Hematopoietic multipotent progenitor cell treated with erythropoietin and hydrocortisone succinate and interleukin-3 and kit ligand, for 17 days (in vitro differentiated cells): ENCODE measurements at regions not wholly inside any gene's neighbourhood (a gene's known extent, or its start where the extent isn't known, plus 50 kb on each side); places are given as distances from the start of the nearest gene placed in this dataset.

ENCODE experiments used
- DNase-seq: peaks from one replicate; pipeline ENCODE4 v3.0.0-alpha.2; 2015; ENCODE audit warnings: low spot score

DNA sequence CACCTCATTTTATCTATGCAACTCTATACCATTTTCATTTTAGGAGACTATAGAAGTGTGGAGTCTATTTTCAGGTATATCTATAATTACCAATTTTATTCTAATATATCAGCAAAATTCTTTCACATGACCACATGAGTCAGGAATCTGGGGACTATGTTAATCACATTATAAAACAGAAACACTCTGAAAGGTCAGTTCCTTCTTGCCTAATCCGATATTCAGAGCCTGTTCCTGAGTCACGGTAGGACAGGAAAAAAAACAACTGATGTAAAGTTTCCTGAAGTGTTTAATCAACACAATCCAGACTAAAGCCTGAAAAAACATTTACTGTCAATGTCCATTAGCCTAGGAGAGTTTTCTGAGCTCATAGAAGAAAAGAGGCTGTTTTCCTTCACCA, 1902.3 kb downstream of the NCAM2 start:
- no peak for DNase-seq

- no peak for DNase-seq
Observed at GRCh38 chr21:22903851-22904250, 1905.6 kb downstream of the NCAM2 start.

DNA sequence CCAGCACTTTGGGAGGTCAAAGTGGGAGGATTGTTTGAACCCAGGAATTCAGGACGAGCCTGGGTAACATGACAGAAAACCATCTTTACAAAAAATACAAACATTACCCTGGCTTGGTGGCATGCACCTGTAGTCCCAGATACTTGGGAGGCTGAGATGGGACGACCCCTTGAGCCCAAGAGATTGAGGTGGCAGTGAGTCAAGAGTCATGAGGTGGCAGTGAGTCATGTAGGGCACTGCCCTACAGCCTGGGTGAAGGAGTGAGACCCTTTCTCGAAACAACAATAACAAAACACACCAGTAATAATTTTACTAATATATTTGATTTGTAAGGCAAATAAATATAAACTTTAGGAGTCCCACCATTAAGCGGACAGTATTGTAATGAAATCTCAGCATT, 1906.2 kb downstream of the NCAM2 start:
- DNase-seq = no peak

DNA sequence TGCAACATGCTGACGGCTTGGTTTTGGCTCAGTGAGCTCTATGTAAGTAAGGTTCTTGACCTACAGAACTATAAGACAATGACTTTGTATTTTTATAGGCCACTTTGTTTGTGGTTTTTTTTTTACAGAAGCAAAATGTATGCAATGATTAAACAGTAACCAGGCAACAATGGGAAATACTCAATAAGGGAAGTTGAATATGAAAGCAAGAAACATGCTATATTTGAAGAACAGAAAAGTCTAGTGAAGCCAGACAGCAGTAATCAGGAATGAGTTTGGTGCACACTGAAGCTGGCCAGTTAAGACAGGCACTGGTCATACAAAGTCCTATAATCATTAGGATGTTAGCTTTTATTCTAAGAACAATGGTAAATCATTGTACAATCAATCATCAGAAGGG, 1926.8 kb downstream of the NCAM2 start:
- DNase-seq = no peak

DNA sequence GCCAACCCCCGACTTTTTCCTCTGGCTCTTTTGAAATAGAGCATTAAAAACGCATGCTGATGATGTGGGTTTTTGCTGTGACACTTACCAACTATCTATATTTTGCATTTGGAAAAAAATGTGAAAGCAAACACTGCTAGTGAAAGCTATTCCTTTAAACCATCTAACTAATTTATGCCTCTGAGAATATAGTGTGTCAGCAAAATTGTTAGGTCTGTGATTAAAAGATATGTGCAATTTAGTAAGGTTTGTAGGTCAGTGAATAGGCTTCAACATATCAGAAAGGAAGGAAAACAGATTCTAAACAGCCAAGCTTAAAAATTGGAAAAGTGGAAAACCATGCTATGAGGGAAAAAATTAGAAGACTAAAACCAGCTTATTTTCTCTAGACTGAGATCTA, 1929.3 kb downstream of the NCAM2 start:
- DNase-seq = no peak

DNA sequence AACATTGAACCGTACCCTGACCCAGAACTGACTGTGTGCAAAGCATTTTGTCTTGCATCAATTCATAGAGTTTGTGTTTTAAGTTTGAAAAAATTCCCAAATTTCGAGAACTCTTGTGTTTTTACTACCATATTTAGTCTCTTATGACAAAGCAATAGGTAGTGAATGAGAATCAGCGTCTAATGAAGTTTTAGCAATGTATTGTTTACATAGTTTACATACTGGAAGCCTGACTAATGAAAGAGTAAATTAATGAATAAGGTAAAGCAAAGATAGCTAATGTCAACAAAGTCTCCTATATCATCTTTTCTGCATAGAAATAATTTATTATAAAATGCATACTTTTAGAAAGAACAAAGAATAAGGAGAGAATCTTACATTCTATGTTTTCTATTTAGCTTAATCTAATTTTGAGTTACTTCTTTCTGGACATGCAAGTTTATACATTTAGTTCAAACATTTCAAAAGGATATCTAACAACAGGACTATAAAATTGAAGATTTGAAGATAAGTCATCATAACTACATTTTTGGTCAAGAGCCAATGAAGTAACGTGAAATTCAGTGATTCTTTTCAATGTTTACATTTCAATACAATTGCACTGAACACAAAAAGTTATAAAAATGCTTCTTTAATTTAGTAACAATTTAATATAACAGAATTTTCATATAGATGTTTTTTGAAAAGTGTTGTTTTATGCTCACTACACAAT, 1943.7 kb downstream of the NCAM2 start:
- no peak for DNase-seq

DNA sequence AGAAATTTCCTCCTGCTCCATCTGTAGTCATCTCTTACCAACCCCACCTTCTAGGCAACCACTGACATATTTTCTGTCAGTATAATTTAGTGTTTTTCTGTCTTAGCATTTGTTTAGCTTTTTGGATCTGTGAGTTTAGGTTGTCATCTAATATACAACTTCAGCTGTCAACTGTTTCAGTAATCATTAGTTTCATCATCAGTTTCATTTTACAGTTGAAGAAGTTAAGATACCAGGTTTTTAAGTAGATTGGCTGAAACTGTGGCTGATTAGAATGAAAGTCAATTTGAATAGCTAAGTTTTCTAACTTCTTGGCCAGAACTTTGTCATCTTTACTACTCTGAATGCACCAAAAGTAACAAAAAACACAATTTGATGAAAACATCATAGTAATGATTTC, 1957.3 kb downstream of the NCAM2 start:
- DNase-seq = no peak

- DNase-seq = no peak
Observed at GRCh38 chr21:22961258-22961657, 1963.0 kb downstream of the NCAM2 start.

DNA sequence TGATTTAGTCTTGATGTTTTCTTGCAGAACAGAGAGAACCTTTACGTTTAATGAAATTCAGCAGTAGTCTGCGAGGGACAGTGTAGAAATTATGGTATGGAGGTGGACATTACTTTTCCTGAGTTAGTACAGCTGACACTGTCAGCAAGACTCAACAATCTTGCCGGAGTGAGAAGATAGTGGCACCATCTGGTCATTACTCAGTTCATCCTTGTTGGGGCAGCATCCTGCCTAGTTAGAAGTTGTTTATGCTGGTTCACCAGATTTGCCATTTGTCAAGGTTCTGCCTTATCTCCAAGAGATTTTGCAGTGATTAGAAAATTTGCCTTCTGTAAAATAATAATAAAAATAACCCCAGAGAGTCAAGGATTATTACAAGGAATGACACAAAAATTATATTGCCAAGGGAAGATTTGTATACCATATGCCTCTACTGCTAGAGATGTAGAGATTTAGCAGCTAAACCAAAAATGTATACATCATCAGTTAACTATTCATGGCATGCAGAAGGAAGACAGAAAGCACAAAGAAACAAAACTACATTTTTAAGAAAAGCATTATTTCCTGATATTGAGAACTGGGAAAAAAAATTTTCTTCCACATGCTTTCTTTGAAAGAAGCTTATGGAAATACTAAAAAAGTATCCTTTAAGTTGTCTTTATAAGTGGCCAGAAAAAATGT, 1967.4 kb downstream of the NCAM2 start:
- DNase-seq = no peak

GRCh38 chr21:22981819-22982218, 1983.6 kb downstream of the NCAM2 start:
- no peak for DNase-seq

DNA sequence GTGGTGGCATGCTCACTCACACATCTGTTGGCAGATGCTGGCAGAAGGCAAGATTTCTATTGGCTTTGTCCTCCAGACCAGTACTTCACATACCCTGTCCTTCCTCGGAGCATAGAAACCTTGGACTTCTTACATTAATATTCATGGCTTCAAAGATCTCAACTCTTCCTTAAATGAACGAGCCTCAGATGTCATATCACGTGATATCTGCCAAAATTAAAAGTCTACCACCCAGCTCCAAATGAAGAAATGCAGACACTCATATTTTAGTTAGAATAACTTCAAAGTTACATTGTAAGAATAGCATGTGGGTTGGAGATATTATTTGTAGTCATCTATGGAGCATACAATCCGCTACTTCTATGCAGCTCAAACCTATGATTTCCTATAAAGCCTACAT, 1994.9 kb downstream of the NCAM2 start:
- DNase-seq = no peak

- DNase-seq = no peak
Observed at GRCh38 chr21:22993822-22994574, 1995.8 kb downstream of the NCAM2 start.

DNA sequence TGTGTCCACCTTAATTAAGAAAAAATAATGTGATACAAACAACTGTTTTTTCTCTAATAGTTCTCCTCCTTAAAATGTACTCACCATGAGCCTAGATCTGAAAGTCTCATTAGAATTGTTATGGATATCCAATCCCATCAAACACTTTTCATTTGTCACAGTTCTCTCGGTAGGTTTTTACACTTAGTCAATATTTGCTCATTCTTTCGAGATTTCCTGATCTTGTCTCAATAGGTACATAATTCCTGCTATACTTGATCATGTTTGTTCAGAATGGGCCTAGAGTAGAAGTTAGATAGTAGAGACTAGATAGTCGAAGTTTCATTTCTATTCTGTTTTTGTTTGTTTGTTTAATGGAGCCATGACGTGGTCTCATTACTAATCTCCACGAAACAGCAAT, 2005.7 kb downstream of the NCAM2 start:
- no peak for DNase-seq

- no peak for DNase-seq
Observed at GRCh38 chr21:23008601-23009202, 2010.5 kb downstream of the NCAM2 start.

DNA sequence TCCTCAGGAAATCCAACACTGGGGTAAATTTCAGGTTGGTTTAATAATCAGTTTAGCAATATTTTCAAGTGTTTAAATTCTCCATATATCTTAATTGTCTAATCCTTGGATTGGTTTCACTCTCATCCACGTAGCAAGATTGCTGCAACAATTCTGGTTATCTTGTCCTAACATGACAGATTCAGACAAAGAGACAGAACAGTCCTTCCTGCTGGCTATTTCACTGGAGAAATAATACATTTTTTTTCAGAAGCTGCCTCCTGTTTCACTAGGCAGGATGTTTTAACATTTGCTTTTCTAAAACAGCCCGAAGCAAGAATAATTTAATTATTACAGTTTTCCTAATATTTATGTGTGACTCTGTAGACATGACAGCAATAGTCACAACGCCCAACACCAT, 2011.2 kb downstream of the NCAM2 start:
- no peak for DNase-seq

DNA sequence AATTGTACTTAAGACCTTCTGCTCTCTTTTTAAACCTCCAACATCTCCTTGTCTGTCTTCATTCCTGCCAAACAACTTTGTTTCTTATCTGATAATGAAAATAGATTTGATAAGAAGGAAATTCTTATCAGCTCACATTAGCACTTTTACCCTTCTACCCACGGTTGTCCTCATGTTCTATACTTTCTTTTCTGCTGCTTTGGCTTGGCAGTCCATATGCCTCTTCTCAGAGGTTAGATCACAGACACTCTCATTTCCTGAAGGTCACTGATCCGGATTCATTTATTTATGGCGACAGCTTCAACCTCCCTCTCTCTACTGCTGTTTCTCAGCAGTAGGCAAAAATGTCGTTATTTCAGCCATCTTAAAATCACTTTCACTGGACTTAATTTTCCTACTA, 2015.8 kb downstream of the NCAM2 start:
- DNase-seq = no peak

DNA sequence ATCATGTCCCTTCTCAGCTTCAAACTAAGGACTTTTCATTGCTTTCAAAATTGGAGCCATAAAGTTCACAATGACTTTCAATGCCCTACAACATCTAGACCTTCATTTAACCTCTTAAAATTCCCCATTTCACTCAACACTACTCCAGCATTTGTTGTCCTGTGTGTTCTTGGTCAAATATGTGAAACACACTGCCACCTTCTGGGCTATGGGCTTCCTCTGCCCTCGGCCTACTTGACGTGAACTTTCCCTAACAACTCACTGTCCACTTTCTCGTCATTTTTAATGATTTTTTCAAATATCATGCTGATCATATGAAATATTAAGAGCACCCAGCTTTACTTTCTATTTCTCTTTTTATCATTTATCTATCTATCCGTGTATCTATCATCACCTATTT, 2018.4 kb downstream of the NCAM2 start:
- no peak for DNase-seq

DNA sequence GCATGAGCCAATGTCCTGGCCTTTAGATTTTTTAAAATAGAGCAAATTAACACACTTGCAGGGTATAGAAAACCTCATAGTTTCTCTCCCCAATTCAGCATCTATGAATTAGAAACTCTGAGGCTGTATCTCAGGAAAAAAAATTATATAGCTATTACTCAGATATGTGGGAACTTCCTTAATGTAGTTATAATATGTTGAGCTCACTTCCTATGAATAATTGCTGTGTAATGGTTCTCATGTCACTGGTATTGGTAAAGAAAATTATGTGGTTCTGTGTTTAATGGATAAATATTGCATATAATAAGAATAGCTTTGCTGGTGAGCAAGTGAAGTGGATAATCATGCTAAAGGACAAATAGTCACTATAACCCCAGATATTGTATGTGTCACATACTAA, 2019.8 kb downstream of the NCAM2 start:
- no peak for DNase-seq

DNA sequence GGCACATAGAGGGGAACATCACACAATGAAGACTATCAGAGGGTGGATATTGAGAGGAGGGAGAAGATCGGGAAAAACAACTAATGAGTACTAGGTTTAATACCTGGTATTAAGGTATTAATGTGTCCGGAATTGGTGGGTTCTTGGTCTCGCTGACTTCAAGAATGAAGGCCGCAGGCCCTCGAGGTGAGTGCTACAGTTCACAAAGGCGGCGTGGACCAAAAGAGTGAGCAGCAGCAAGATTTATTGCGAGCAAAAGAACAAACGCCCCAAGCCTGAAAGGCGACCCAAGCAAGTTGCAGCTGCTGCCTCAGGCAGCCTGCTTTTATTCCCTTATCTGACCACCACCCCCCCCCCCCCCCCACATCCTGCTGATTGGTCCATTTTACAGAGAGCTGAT, 2022.8 kb downstream of the NCAM2 start:
- DNase-seq = no peak

DNA sequence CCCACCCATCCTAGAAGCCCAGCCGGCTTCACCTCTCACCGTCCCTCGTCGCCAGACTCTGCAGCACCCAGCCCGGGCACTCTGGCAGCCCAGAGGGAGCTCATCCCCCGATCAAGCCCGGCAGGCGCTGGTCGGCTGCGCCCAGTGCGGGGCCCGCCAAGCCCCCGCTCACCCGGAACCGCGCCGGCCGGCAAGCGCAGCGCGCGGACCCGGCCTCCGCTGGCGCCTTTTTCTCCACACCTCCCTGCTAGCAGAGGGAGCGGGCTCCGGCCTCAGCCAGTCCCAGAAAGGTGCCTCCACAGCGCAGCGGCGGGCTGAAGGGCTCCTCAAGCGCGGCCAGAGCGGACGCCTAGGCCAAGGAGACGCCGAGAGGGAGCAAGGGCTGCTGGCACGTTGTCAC, 2023.3 kb downstream of the NCAM2 start:
- DNase-seq = no peak

- DNase-seq = no peak
Observed at GRCh38 chr21:23026878-23027277, 2028.7 kb downstream of the NCAM2 start.

DNA sequence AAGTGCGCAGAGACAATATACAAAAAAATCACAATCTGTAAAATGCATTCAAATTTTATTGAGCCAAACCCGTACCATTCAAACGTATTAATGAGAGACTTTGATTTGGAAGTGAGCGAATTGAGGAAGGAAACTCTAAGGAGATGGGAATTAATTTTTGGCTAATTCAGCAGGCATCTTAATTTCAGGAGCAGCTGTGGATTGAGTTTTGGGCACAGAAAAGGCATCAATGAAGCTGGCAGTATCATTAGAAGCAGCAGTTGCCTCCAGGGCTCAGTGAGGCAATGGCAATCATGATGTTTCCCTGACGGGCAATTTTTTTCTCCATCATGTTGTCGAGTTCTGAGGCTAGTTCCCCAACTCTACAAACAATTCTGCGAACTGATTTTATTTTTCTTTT, 2041.6 kb downstream of the NCAM2 start:
- no peak for DNase-seq

- no peak for DNase-seq
Observed at GRCh38 chr21:23045955-23046354, 2047.7 kb downstream of the NCAM2 start.
